Activated T-helper 2 cell treated with anti-CD3 and anti-CD28 coated beads, Interferon-gamma antibody, Interleukin-2, Interleukin-4, amounts not matched to agents 10 μg/mL and 5 μg/mL and 100 μg/mL, durations not matched to agents 14 hours and 24 hours and 36 hours (primary cell): ENCODE measurements at regions not wholly inside any gene's neighbourhood (a gene's known extent, or its start where the extent isn't known, plus 50 kb on each side); places are given as distances from the start of the nearest gene placed in this dataset.

Source experiments
- DNase-seq: peaks from one replicate; pipeline ENCODE4 v3.0.0; 2021; ENCODE audit warnings: low spot score
- H3K27ac Mint-ChIP-seq: one replicate; pipeline ENCODE4 v1.8.0; 2021; ENCODE audit warnings: mixed read lengths
- H3K27me3 Mint-ChIP-seq: one replicate; pipeline ENCODE4 v1.8.0; 2021; ENCODE audit warnings: low read depth, mixed read lengths
- H3K36me3 Mint-ChIP-seq: one replicate; pipeline ENCODE4 v1.8.0; 2021; ENCODE audit warnings: low read depth, mixed read lengths
- H3K4me1 Mint-ChIP-seq: one replicate; pipeline ENCODE4 v1.8.0; 2021; ENCODE audit warnings: low read depth, mixed read lengths
- H3K4me3 Mint-ChIP-seq: one replicate; pipeline ENCODE4 v1.8.0; 2021; ENCODE audit warnings: low read depth, mild to moderate bottlenecking, moderate library complexity, mixed read lengths
- H3K9me3 Mint-ChIP-seq: one replicate; pipeline ENCODE4 v1.8.0; 2021; ENCODE audit warnings: mixed read lengths
- intact Hi-C: fragments of 100-400 bp; cut with micrococcal nuclease; formaldehyde crosslinking; loops from one replicate; pipeline ENCODE4 v1.15.1; 2023

- H3K27ac Mint-ChIP-seq = no peak overlapping the region
These were observed 470.0 kb upstream of the INTU start for GRCh38 chr4:127162741-127163140.

DNA sequence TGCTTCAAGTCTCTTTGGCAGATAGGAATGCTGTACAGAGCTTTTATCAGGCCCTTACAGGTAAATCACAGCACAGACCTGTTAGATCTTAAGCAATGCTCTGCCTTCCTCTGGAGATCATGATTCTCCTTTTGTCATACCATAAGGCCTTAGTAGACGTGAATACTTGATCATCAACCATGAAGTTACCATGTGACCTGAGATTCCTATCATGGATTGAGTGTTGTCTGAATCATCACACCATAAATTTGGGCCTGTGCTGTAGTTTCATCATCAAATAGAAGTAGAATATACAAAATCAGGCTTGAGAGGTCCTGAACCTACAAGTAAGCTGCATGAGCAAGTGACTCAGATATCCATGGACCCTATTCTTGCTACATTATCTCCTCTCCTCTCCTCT lies 466.8 kb upstream of the INTU start:
- no peak for DNase-seq
- Mint-ChIP-seq H3K36me3 (no peaks in the 10 kb centered on the region), H3K27me3 (no peaks in the 10 kb centered on the region), H3K9me3 (peaks cover 10% of the 10 kb centered on the region), H3K4me1 (no peaks in the 10 kb centered on the region), H3K4me3 (no peak overlapping the region), H3K27ac (no peak overlapping the region)
- intact Hi-C loops = no loop called here

More at GRCh38 chr4:127162741-127163140, 470.0 kb upstream of the INTU start:
- no peak overlapping the region for H3K4me3 Mint-ChIP-seq
- no peaks in the 10 kb centered on the region for H3K4me1 Mint-ChIP-seq
- H3K9me3 Mint-ChIP-seq = peaks cover 14% of the 10 kb centered on the region
- DNase-seq = no peak
- no peaks in the 10 kb centered on the region for H3K36me3 Mint-ChIP-seq
- intact Hi-C loops = no loop called here
- H3K27me3 Mint-ChIP-seq = no peaks in the 10 kb centered on the region

- Mint-ChIP-seq H3K36me3 (no peaks in the 10 kb centered on the region), H3K27me3 (no peaks in the 10 kb centered on the region), H3K4me3 (no peak overlapping the region), H3K4me1 (no peaks in the 10 kb centered on the region), H3K27ac (no peak overlapping the region), H3K9me3 (no peaks in the 10 kb centered on the region)
- intact Hi-C loops = no loop called here
- DNase-seq = no peak
These were observed 458.6 kb upstream of the INTU start for GRCh38 chr4:127174201-127174600.

- no peaks in the 10 kb centered on the region for H3K27me3 Mint-ChIP-seq
- H3K9me3 Mint-ChIP-seq = no peaks in the 10 kb centered on the region
- no peaks in the 10 kb centered on the region for H3K36me3 Mint-ChIP-seq
- no peak overlapping the region for H3K27ac Mint-ChIP-seq
- no peaks in the 10 kb centered on the region for H3K4me1 Mint-ChIP-seq
- no peak overlapping the region for H3K4me3 Mint-ChIP-seq
- DNase-seq = no peak
- intact Hi-C loops = no loop called here
These were observed 458.1 kb upstream of the INTU start for GRCh38 chr4:127174616-127175015.

- Mint-ChIP-seq H3K4me3 (no peak overlapping the region), H3K27me3 (no peaks in the 10 kb centered on the region), H3K4me1 (no peaks in the 10 kb centered on the region), H3K27ac (no peak overlapping the region), H3K9me3 (peaks cover 12% of the 10 kb centered on the region), H3K36me3 (no peaks in the 10 kb centered on the region)
- intact Hi-C loops = no loop called here
- DNase-seq = no peak
These were observed 453.3 kb upstream of the INTU start for GRCh38 chr4:127179256-127180087.

GRCh38 chr4:127181001-127181400 lies 451.8 kb upstream of the INTU start:
- H3K4me3 Mint-ChIP-seq = no peak overlapping the region
- intact Hi-C loops = no loop called here
- no peak for DNase-seq
- peaks cover 16% of the 10 kb centered on the region for H3K9me3 Mint-ChIP-seq
- no peaks in the 10 kb centered on the region for H3K36me3 Mint-ChIP-seq
- H3K27me3 Mint-ChIP-seq = no peaks in the 10 kb centered on the region
- no peaks in the 10 kb centered on the region for H3K4me1 Mint-ChIP-seq
- no peak overlapping the region for H3K27ac Mint-ChIP-seq

- H3K27ac Mint-ChIP-seq = no peak overlapping the region
- no peaks in the 10 kb centered on the region for H3K27me3 Mint-ChIP-seq
- H3K36me3 Mint-ChIP-seq = no peaks in the 10 kb centered on the region
- no peak for DNase-seq
- peaks cover 16% of the 10 kb centered on the region for H3K9me3 Mint-ChIP-seq
- no peak overlapping the region for H3K4me3 Mint-ChIP-seq
- intact Hi-C loops = no loop called here
- H3K4me1 Mint-ChIP-seq = no peaks in the 10 kb centered on the region
These were observed 450.1 kb upstream of the INTU start for GRCh38 chr4:127182687-127183086.

- Mint-ChIP-seq H3K4me1 (no peaks in the 10 kb centered on the region), H3K9me3 (peaks cover 23% of the 10 kb centered on the region), H3K27me3 (no peaks in the 10 kb centered on the region), H3K4me3 (no peak overlapping the region), H3K36me3 (no peaks in the 10 kb centered on the region), H3K27ac (no peak overlapping the region)
- intact Hi-C loops = no loop called here
- DNase-seq = no peak
These were observed 443.9 kb upstream of the INTU start for GRCh38 chr4:127188847-127189246.

GRCh38 chr4:127194281-127194680 lies 438.5 kb upstream of the INTU start:
- no peaks in the 10 kb centered on the region for H3K36me3 Mint-ChIP-seq
- no peak overlapping the region for H3K4me3 Mint-ChIP-seq
- peaks cover 23% of the 10 kb centered on the region for H3K9me3 Mint-ChIP-seq
- no peaks in the 10 kb centered on the region for H3K27me3 Mint-ChIP-seq
- intact Hi-C loops = no loop called here
- no peak overlapping the region for H3K27ac Mint-ChIP-seq
- DNase-seq = no peak
- H3K4me1 Mint-ChIP-seq = no peaks in the 10 kb centered on the region

DNA sequence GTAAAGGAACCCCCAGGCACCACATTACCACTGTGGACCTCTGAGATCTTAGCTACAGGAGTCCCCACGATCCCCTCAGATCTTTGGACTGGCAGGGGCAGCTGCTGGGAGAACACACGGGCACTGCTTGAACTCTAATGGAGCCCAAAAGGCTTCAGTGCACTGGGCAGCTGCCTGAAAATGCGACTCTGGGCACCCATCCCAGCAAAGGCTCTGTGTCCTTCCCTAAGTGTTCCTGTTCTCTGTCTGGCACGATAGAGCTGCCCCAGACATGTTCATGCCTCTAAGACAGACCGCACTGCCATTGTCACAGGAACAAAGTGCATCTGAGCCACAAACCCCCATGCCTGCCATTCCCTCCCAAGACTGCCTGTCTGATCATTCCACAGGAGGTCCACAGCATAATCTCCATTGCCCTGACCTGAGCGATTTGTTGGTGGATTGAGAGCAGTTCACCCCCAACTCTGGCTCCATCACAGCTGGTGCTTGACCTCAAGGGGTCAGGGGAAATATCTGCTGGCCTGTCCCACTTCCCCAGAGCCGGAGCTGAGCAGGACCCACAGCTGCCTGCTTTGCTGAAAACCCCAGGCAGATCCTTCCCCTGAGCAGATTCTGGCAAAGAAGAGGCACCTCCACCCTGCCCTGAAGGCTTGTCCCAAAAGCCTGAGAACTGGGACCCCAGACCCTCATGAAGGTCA lies 436.0 kb upstream of the INTU start:
- H3K4me3 Mint-ChIP-seq = no peak overlapping the region
- intact Hi-C loops = no loop called here
- H3K27ac Mint-ChIP-seq = no peak overlapping the region
- H3K4me1 Mint-ChIP-seq = no peaks in the 10 kb centered on the region
- H3K27me3 Mint-ChIP-seq = no peaks in the 10 kb centered on the region
- peaks cover 20% of the 10 kb centered on the region for H3K9me3 Mint-ChIP-seq
- H3K36me3 Mint-ChIP-seq = no peaks in the 10 kb centered on the region
- DNase-seq = no peak

GRCh38 chr4:127203562-127204200 lies 429.1 kb upstream of the INTU start:
- H3K4me1 Mint-ChIP-seq = no peaks in the 10 kb centered on the region
- no peaks in the 10 kb centered on the region for H3K27me3 Mint-ChIP-seq
- no peak for DNase-seq
- peaks cover 11% of the 10 kb centered on the region for H3K9me3 Mint-ChIP-seq
- no peaks in the 10 kb centered on the region for H3K36me3 Mint-ChIP-seq
- intact Hi-C loops = no loop called here
- no peak overlapping the region for H3K27ac Mint-ChIP-seq
- no peak overlapping the region for H3K4me3 Mint-ChIP-seq

DNA sequence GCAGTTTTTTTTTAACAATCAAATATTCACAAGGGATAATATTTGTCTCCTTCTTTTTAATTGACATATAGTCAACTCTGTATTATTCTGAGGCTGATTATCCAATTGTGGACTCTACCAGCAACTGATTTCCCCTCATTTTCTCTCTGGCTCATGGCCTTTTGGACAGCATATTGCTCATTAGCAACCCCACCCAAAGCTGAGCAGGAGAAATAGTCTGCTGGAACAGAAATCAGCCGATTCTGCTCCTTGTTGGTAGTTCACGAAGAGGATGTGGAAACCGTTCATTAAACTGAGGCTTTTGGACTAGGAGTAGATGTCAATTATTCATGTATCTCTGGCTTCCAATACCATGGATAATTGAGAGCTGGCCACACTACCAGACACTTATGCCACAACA lies 428.4 kb upstream of the INTU start:
- Mint-ChIP-seq H3K4me1 (no peaks in the 10 kb centered on the region), H3K9me3 (peaks cover 5% of the 10 kb centered on the region), H3K36me3 (no peaks in the 10 kb centered on the region), H3K27ac (no peak overlapping the region), H3K27me3 (no peaks in the 10 kb centered on the region), H3K4me3 (no peak overlapping the region)
- DNase-seq = no peak
- intact Hi-C loops = no loop called here

- Mint-ChIP-seq H3K4me1 (no peaks in the 10 kb centered on the region), H3K9me3 (peaks cover 7% of the 10 kb centered on the region), H3K27me3 (no peaks in the 10 kb centered on the region), H3K36me3 (no peaks in the 10 kb centered on the region), H3K4me3 (no peak overlapping the region), H3K27ac (no peak overlapping the region)
- intact Hi-C loops = no loop called here
- DNase-seq = no peak
These were observed 423.1 kb upstream of the INTU start for GRCh38 chr4:127209580-127210095.
